ENCODE measurements at regions not wholly inside any gene's neighbourhood (a gene's known extent, or its start where the extent isn't known, plus 50 kb on each side); places are given as distances from the start of the nearest gene placed in this dataset.
A peak's percentile ranks its signal among the peaks of the same experiment; 100 is the strongest.

DNA sequence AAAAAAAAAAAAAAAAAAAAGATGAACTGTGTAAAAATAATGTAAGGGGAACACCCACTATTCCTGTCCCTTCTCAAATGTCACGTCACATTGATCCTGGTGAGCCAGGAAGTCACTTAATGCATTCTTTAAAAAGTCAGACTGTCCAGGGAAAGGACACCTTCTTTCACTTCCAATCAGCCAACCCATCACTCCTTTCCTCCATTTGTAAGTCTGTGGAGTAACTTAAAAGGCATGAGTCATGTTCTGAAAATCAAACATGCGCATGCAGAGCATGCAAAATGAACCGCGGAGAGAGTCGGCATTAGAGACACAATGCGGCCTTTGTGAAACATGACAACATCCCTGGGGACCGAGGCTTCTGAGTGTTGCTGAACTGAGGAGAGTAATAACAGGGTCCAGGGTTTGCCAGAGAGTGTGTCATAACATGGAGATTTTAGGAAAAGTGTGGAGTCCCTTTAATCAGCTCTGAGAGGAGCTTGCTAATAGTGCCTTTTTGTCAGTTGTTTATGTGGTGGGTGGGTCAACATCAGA is 77.6 kb upstream of the SEMA6A start:
- no peaks in the 10 kb centered on the region for H3K27me3 ChIP-seq (ENCODE audit: control insufficient read depth, insufficient read depth, low read length)
- no peak overlapping the region for H3K4me3 ChIP-seq (ENCODE audit: low read depth, low read length)
- H3K36me3 ChIP-seq (ENCODE audit: control insufficient read depth, insufficient read depth, low read length): no peaks in the 10 kb centered on the region
- TF ChIP-seq, protein P1, sequence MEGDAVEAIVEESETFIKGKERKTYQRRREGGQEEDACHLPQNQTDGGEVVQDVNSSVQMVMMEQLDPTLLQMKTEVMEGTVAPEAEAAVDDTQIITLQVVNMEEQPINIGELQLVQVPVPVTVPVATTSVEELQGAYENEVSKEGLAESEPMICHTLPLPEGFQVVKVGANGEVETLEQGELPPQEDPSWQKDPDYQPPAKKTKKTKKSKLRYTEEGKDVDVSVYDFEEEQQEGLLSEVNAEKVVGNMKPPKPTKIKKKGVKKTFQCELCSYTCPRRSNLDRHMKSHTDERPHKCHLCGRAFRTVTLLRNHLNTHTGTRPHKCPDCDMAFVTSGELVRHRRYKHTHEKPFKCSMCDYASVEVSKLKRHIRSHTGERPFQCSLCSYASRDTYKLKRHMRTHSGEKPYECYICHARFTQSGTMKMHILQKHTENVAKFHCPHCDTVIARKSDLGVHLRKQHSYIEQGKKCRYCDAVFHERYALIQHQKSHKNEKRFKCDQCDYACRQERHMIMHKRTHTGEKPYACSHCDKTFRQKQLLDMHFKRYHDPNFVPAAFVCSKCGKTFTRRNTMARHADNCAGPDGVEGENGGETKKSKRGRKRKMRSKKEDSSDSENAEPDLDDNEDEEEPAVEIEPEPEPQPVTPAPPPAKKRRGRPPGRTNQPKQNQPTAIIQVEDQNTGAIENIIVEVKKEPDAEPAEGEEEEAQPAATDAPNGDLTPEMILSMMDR (IDR thresholded peaks at IDR 0.05; ENCODE audit: insufficient read depth, low read length, poor library complexity, severe bottlenecking): no peak
- DNase-seq (ENCODE audit: low read depth): peak; percentile 64

DNA sequence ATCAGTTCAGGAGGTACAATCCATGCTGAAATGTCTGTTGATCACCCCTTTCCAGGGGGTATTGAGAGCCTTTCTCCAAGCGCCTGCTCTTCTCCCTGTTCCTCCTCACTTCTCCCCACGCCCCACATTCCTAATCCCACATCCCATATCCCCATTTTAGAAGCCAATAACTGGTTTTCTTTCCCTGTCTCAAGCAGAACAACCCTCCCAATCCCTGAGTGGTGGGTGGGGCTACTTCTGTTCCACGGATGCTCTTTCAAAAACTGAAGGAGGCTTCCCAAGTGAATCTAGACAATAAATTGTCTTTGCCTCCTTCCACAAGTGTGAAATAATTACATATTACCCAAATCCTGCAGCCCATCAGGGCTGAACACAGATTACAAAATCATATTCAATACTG is 77.0 kb upstream of the SEMA6A start:
- H3K36me3 ChIP-seq (ENCODE audit: control insufficient read depth, insufficient read depth, low read length): no peaks in the 10 kb centered on the region
- no peak overlapping the region for H3K4me3 ChIP-seq (ENCODE audit: low read depth, low read length)
- TF ChIP-seq, protein P1 (IDR thresholded peaks at IDR 0.05; ENCODE audit: insufficient read depth, low read length, poor library complexity, severe bottlenecking): no peak
- no peaks in the 10 kb centered on the region for H3K27me3 ChIP-seq (ENCODE audit: control insufficient read depth, insufficient read depth, low read length)
- no peak for DNase-seq (ENCODE audit: low read depth)

DNA sequence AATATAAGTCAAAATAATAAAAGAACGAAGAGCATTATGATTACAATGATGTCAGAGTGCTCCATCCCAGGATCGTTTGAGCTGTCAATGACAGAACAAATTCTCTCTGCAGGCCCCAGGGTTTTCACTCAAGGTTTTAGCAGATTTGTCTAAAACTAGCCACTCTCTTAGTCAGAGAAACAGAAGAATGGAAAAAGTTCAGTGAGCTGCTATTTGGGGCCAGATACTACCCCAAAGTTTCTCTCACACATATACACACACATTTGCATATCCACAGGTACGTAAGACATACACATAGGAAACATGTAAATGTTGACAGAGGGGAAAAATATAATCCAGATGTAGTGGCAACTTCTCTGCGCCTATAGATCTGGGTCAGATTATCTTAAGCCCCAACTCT is 76.3 kb upstream of the SEMA6A start:
- Histone ChIP-seq H3K36me3 (ENCODE audit: control insufficient read depth, insufficient read depth, low read length) (no peaks in the 10 kb centered on the region), H3K27me3 (ENCODE audit: control insufficient read depth, insufficient read depth, low read length) (no peaks in the 10 kb centered on the region), H3K4me3 (ENCODE audit: low read depth, low read length) (no peak overlapping the region)
- no peak for DNase-seq (ENCODE audit: low read depth)
- TF ChIP-seq, protein P1 (IDR thresholded peaks at IDR 0.05; ENCODE audit: insufficient read depth, low read length, poor library complexity, severe bottlenecking): no peak

DNA sequence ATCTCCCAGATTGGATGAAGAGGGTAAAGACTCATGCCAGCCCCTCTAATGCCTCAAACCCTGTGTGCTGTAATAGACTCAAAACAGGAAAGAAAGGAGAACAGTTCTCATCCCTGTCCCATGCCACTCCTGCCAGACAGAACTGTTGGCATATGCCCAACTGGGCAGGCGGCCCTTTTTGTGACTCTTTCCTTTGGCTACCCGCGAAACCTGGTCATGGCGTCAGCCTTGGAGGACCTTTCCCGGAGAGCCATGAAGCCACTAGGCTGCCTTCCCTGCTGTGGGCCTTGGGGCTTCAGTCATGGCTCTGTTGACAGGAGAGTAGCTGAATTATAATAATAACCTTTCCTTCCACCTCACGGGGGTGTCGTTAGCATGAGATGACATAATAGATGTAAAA is 75.9 kb upstream of the SEMA6A start:
- no peak for DNase-seq (ENCODE audit: low read depth)
- Histone ChIP-seq H3K27me3 (ENCODE audit: control insufficient read depth, insufficient read depth, low read length) (no peaks in the 10 kb centered on the region), H3K36me3 (ENCODE audit: control insufficient read depth, insufficient read depth, low read length) (no peaks in the 10 kb centered on the region), H3K4me3 (ENCODE audit: low read depth, low read length) (no peak overlapping the region)
- TF ChIP-seq, protein P1 (IDR thresholded peaks at IDR 0.05; ENCODE audit: insufficient read depth, low read length, poor library complexity, severe bottlenecking): no peak

GRCh38 chr5:116646611-116647289 is 72.1 kb upstream of the SEMA6A start:
- H3K4me3 ChIP-seq (ENCODE audit: low read depth, low read length): no peak overlapping the region
- DNase-seq (ENCODE audit: low read depth): no peak
- H3K36me3 ChIP-seq (ENCODE audit: control insufficient read depth, insufficient read depth, low read length): no peaks in the 10 kb centered on the region
- H3K27me3 ChIP-seq (ENCODE audit: control insufficient read depth, insufficient read depth, low read length): no peaks in the 10 kb centered on the region
- TF ChIP-seq, protein P1 (IDR thresholded peaks at IDR 0.05; ENCODE audit: insufficient read depth, low read length, poor library complexity, severe bottlenecking): no peak

- no peaks in the 10 kb centered on the region for H3K27me3 ChIP-seq (ENCODE audit: control insufficient read depth, insufficient read depth, low read length)
- no peak for DNase-seq (ENCODE audit: low read depth)
- TF ChIP-seq, protein P1 (IDR thresholded peaks at IDR 0.05; ENCODE audit: insufficient read depth, low read length, poor library complexity, severe bottlenecking): no peak
- no peak overlapping the region for H3K4me3 ChIP-seq (ENCODE audit: low read depth, low read length)
- H3K36me3 ChIP-seq (ENCODE audit: control insufficient read depth, insufficient read depth, low read length): no peaks in the 10 kb centered on the region
Measured at GRCh38 chr5:116645627-116646026, 71.0 kb upstream of the SEMA6A start.

Measured in kidney epithelial cell (primary cell).